ENCODE measurements at regions not wholly inside any gene's neighbourhood (a gene's known extent, or its start where the extent isn't known, plus 50 kb on each side); places are given as distances from the start of the nearest gene placed in this dataset.

DNA sequence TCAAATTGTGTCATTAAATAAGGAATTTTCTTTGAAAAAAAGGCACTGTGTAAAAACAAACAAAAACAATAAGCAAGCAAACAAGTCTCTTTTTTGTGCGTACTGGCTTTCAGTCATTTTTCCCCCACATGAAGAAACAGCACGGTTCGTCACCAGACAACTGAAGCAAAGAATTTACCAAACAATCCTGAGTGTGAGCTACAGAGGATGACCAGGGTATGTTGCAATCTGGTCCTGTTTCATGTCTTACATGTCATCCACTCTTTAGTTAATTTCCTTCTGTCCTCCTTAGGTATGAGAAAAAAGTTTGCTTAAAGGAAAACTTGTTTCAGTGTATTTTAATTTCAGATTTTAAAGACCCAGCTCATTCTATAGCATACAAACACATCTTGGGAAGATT lies 1080.7 kb upstream of the NUDT12 start:
- TF ChIP-seq TAF1 (IDR thresholded peaks at IDR 0.05; ENCODE audit: borderline replicate concordance, insufficient read depth, low read length): no peak
- no peak for TF ChIP-seq POLR2AphosphoS5 (IDR thresholded peaks at IDR 0.05; ENCODE audit: low read depth, low read length)
- TF ChIP-seq SIN3A (IDR thresholded peaks at IDR 0.05; ENCODE audit: borderline replicate concordance, insufficient read depth, low read length): no peak
- TF ChIP-seq, protein P1, sequence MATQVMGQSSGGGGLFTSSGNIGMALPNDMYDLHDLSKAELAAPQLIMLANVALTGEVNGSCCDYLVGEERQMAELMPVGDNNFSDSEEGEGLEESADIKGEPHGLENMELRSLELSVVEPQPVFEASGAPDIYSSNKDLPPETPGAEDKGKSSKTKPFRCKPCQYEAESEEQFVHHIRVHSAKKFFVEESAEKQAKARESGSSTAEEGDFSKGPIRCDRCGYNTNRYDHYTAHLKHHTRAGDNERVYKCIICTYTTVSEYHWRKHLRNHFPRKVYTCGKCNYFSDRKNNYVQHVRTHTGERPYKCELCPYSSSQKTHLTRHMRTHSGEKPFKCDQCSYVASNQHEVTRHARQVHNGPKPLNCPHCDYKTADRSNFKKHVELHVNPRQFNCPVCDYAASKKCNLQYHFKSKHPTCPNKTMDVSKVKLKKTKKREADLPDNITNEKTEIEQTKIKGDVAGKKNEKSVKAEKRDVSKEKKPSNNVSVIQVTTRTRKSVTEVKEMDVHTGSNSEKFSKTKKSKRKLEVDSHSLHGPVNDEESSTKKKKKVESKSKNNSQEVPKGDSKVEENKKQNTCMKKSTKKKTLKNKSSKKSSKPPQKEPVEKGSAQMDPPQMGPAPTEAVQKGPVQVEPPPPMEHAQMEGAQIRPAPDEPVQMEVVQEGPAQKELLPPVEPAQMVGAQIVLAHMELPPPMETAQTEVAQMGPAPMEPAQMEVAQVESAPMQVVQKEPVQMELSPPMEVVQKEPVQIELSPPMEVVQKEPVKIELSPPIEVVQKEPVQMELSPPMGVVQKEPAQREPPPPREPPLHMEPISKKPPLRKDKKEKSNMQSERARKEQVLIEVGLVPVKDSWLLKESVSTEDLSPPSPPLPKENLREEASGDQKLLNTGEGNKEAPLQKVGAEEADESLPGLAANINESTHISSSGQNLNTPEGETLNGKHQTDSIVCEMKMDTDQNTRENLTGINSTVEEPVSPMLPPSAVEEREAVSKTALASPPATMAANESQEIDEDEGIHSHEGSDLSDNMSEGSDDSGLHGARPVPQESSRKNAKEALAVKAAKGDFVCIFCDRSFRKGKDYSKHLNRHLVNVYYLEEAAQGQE (IDR thresholded peaks at IDR 0.05; ENCODE audit: insufficient read depth in 1 of 2, low read depth in 2 of 2, low read length in 2 of 2): no peak

Measured in PFSK-1 (cell line).